OCI-LY1 (cell line): ENCODE measurements at regions not wholly inside any gene's neighbourhood (a gene's known extent, or its start where the extent isn't known, plus 50 kb on each side); places are given as distances from the start of the nearest gene placed in this dataset.

Source experiments
- CTCF ChIP-seq: fragments of 200-600 bp; sonication (generic), shearing (Covaris generic); IDR thresholded peaks from 2 replicates; pipeline ENCODE4 v1.5.1; 2017; ENCODE audit warnings: mild to moderate bottlenecking, antibody characterized with exemption, low read length, moderate library complexity, mixed read lengths
- EZH2 ChIP-seq: fragments of 200-600 bp; sonication (generic), shearing (Covaris generic); IDR thresholded peaks from 2 replicates; pipeline ENCODE4 v1.8.0; 2017; ENCODE audit warnings: borderline replicate concordance, mixed run types, mild to moderate bottlenecking, antibody characterized with exemption, low read length, moderate library complexity, mixed read lengths

GRCh38 chr3:181075098-181075497 is 85.6 kb upstream of the DNAJC19 start:
- no peak for TF ChIP-seq CTCF
- no peak for TF ChIP-seq EZH2
